ENCODE measurements at regions not wholly inside any gene's neighbourhood (a gene's known extent, or its start where the extent isn't known, plus 50 kb on each side); places are given as distances from the start of the nearest gene placed in this dataset.
A peak's percentile ranks its signal among the peaks of the same experiment; 100 is the strongest.

GRCh38 chr1:54463259-54464030, 57.3 kb upstream of the SSBP3 start (continued):
- TF ChIP-seq, protein P1, sequence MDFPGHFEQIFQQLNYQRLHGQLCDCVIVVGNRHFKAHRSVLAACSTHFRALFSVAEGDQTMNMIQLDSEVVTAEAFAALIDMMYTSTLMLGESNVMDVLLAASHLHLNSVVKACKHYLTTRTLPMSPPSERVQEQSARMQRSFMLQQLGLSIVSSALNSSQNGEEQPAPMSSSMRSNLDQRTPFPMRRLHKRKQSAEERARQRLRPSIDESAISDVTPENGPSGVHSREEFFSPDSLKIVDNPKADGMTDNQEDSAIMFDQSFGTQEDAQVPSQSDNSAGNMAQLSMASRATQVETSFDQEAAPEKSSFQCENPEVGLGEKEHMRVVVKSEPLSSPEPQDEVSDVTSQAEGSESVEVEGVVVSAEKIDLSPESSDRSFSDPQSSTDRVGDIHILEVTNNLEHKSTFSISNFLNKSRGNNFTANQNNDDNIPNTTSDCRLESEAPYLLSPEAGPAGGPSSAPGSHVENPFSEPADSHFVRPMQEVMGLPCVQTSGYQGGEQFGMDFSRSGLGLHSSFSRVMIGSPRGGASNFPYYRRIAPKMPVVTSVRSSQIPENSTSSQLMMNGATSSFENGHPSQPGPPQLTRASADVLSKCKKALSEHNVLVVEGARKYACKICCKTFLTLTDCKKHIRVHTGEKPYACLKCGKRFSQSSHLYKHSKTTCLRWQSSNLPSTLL (IDR thresholded peaks at IDR 0.05), result peak; percentile 89
- TF ChIP-seq DEAF1 (CRISPR knock-in tag; IDR thresholded peaks at IDR 0.05), result 0 out of 2 replicates have a peak, but pooled peaks have one; percentile 6
- TF ChIP-seq, protein P2, sequence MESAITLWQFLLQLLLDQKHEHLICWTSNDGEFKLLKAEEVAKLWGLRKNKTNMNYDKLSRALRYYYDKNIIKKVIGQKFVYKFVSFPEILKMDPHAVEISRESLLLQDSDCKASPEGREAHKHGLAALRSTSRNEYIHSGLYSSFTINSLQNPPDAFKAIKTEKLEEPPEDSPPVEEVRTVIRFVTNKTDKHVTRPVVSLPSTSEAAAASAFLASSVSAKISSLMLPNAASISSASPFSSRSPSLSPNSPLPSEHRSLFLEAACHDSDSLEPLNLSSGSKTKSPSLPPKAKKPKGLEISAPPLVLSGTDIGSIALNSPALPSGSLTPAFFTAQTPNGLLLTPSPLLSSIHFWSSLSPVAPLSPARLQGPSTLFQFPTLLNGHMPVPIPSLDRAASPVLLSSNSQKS (CRISPR knock-in tag; IDR thresholded peaks at IDR 0.05), result no peak
- TF ChIP-seq DMBX1 (CRISPR knock-in tag; IDR thresholded peaks at IDR 0.05; ENCODE audit: borderline replicate concordance), result peak; percentile 49; the same call in 1 of the 2 replicates
- no peak for TF ChIP-seq SMARCB1 (IDR thresholded peaks at IDR 0.05; ENCODE audit: insufficient read length, low read depth)
- no peak for TF ChIP-seq ZBTB17 (CRISPR knock-in tag; IDR thresholded peaks at IDR 0.05)
- TF ChIP-seq RAD51 (IDR thresholded peaks at IDR 0.05; ENCODE audit: borderline replicate concordance, low read depth), result peak; percentile 71
- TF ChIP-seq GTF2B (IDR thresholded peaks at IDR 0.05; ENCODE audit: extremely low read depth, insufficient read length), result no peak
- TF ChIP-seq, protein P3, sequence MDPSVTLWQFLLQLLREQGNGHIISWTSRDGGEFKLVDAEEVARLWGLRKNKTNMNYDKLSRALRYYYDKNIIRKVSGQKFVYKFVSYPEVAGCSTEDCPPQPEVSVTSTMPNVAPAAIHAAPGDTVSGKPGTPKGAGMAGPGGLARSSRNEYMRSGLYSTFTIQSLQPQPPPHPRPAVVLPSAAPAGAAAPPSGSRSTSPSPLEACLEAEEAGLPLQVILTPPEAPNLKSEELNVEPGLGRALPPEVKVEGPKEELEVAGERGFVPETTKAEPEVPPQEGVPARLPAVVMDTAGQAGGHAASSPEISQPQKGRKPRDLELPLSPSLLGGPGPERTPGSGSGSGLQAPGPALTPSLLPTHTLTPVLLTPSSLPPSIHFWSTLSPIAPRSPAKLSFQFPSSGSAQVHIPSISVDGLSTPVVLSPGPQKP (CRISPR knock-in tag; IDR thresholded peaks at IDR 0.05), result no peak
- peak; percentile 97 for TF ChIP-seq BCOR (IDR thresholded peaks at IDR 0.05)
- TF ChIP-seq MAZ (CRISPR knock-in tag; conservative IDR thresholded peaks at IDR 0.05 in 1 of 2, IDR thresholded peaks at IDR 0.05 in 1 of 2), result peak; percentile 54 to 69; a peak in 2 of 4 replicates
- TF ChIP-seq ZFP36 (IDR thresholded peaks at IDR 0.05; ENCODE audit: low read depth, low read length, partially characterized antibody), result peak; percentile 91
- TF ChIP-seq TGIF2 (CRISPR knock-in tag; IDR thresholded peaks at IDR 0.05), result no peak
- TF ChIP-seq NFIX (CRISPR knock-in tag; IDR thresholded peaks at IDR 0.05; ENCODE audit: low read depth), result peak; percentile 88
- TF ChIP-seq CC2D1A (IDR thresholded peaks at IDR 0.05), result peak; percentile 95
- peak; percentile 44 for TF ChIP-seq DACH1 (IDR thresholded peaks at IDR 0.05; ENCODE audit: partially characterized antibody)
- no peak for TF ChIP-seq MAFK (IDR thresholded peaks at IDR 0.05; ENCODE audit: low read length)
- TF ChIP-seq DPF2 (IDR thresholded peaks at IDR 0.05), result 0 out of 2 replicates have a peak, but pooled peaks have one; percentile 33
- TF ChIP-seq MITF (IDR thresholded peaks at IDR 0.05), result peak; percentile 12; the same call in 1 of the 2 replicates

Measured in K562 (cell line).